HCT116 (cell line): ENCODE measurements at regions not wholly inside any gene's neighbourhood (a gene's known extent, or its start where the extent isn't known, plus 50 kb on each side); places are given as distances from the start of the nearest gene placed in this dataset.

Experiments used
- ATAC-seq: fragments of 200-7000 bp; cut with Tn5 transposase; 2 replicates; pipeline ENCODE4 v1.9.1; 2020; ENCODE audit warnings: mild to moderate bottlenecking, moderate library complexity
- BruUV-seq: library from RNA; stranded (reverse); fragments of 400-500 nt; replicated peaks from 2 replicates; lab custom pipeline; 2021; lab: Mats Ljungman, UMichigan
- CTCF ChIA-PET: fragments of 300-600 bp; sonication (Branson Sonifier 250); formaldehyde crosslinking; loops from one replicate; lab custom pipeline; 2021; ENCODE audit warnings: antibody characterized with exemption; lab: Charles Lee
- POLR2A ChIA-PET: fragments of 300-600, 350-600 bp; sonication (Branson Sonifier 250); formaldehyde crosslinking; loops from one replicate; lab custom pipeline; 2021; ENCODE audit warnings: antibody characterized with exemption; lab: Charles Lee
- RAD21 ChIA-PET, 2 experiments: fragments of 300-600 bp; sonication (Branson Sonifier 250); formaldehyde crosslinking; loops; one replicate each; lab custom pipeline; 2023; ENCODE audit warnings: low total read pairs in 2 of 2; ENCODE audit not compliant: uncharacterized antibody in 2 of 2, unreplicated experiment in 2 of 2, low non-redundant PET in 1 of 2; lab: Charles Lee
- DNase-seq: peaks from one replicate; pipeline ENCODE4 v3.0.0-alpha.2; 2010; ENCODE audit warnings: low read depth, low spot score
- H2AFZ ChIP-seq: fragments of 200-600 bp; shearing (Covaris generic), sonication (generic); 2 replicates; pipeline ENCODE4 v1.6.1; 2017; ENCODE audit warnings: low read depth, mixed run types, mixed read lengths, antibody characterized with exemption, low read length; ENCODE audit not compliant: poor library complexity, severe bottlenecking
- H3K27ac ChIP-seq: 2 replicates; pipeline ENCODE4 v1.5.1; 2012; ENCODE audit warnings: low read depth, low read length
- H3K27me3 ChIP-seq: fragments of 200-600 bp; sonication (generic); 2 replicates; pipeline ENCODE4 v1.6.1; 2016; ENCODE audit warnings: mixed run types, low read length, mixed read lengths; ENCODE audit not compliant: insufficient read depth
- H3K36me3 ChIP-seq, 2 experiments: fragments of 200-500 bp in 1 of 2; fragments of 200-600 bp in 1 of 2; sonication (Bioruptor generic) in 1 of 2; sonication (generic) in 1 of 2; 2 replicates each; pipeline versions ENCODE4 v1.5.1 to v1.6.1; 2014 to 2016; ENCODE audit warnings: low read length in 2 of 2, inconsistent platforms in 1 of 2, mixed read lengths in 1 of 2, mixed run types in 1 of 2; ENCODE audit not compliant: insufficient read depth in 2 of 2, control insufficient read depth in 1 of 2
- H3K4me1 ChIP-seq, 2 experiments: fragments of 200-600 bp in 1 of 2; sonication (generic) in 1 of 2; 2 replicates each; pipeline versions ENCODE4 v1.5.1 to v1.6.1; 2012 to 2017; ENCODE audit warnings: low read length in 2 of 2, inconsistent platforms in 1 of 2, mild to moderate bottlenecking in 1 of 2, mixed read lengths in 1 of 2, mixed run types in 1 of 2, moderate library complexity in 1 of 2; ENCODE audit not compliant: insufficient read depth in 2 of 2, control insufficient read depth in 1 of 2
- H3K4me2 ChIP-seq: fragments of 200-600 bp; sonication (generic); 2 replicates; pipeline ENCODE4 v1.6.1; 2017; ENCODE audit warnings: mixed run types, low read length, mixed read lengths
- H3K4me3 ChIP-seq, 2 experiments: fragments of 200-600 bp in 1 of 2; sonication (generic) in 1 of 2; replicated peaks in 1 of 2; 2 replicates each; pipeline ENCODE4 v1.5.1; 2011 to 2016; ENCODE audit warnings: low read length in 2 of 2, control low read depth in 1 of 2, low read depth in 1 of 2, mild to moderate bottlenecking in 1 of 2, mixed read lengths in 1 of 2, mixed run types in 1 of 2
- H3K79me2 ChIP-seq: fragments of 200-600 bp; sonication (generic); 2 replicates; pipeline ENCODE4 v1.6.1; 2017; ENCODE audit warnings: mild to moderate bottlenecking, mixed run types, low read length, moderate library complexity, mixed read lengths; ENCODE audit not compliant: insufficient read depth
- H3K9ac ChIP-seq: fragments of 200-600 bp; sonication (generic); 2 replicates; pipeline ENCODE4 v1.6.1; 2016; ENCODE audit warnings: low read length, mixed read lengths
- H3K9me2 ChIP-seq: fragments of 200-600 bp; sonication (generic), shearing (Covaris generic); 2 replicates; pipeline ENCODE4 v1.6.1; 2017; ENCODE audit warnings: mixed run types, mild to moderate bottlenecking, moderate library complexity; ENCODE audit not compliant: insufficient read depth
- H3K9me3 ChIP-seq, 2 experiments: fragments of 200-500 bp in 1 of 2; fragments of 200-600 bp in 1 of 2; sonication (Bioruptor generic) in 1 of 2; sonication (generic) in 1 of 2; 2 replicates each; pipeline ENCODE4 v1.6.1; 2014 to 2017; ENCODE audit warnings: low read length in 2 of 2, mixed read lengths in 2 of 2, inconsistent platforms in 1 of 2, low read depth in 1 of 2, mild to moderate bottlenecking in 1 of 2, mixed run types in 1 of 2, moderate library complexity in 1 of 2; ENCODE audit not compliant: control insufficient read depth in 1 of 2, insufficient read depth in 1 of 2
- H4K20me1 ChIP-seq: fragments of 200-600 bp; sonication (generic), shearing (Covaris generic); 2 replicates; pipeline ENCODE4 v1.6.1; 2017; ENCODE audit warnings: mixed run types, mild to moderate bottlenecking, moderate library complexity; ENCODE audit not compliant: insufficient read depth
- ATF3 ChIP-seq: IDR thresholded peaks from 2 replicates; pipeline ENCODE4 v1.6.1; 2012
- CBX3 ChIP-seq: IDR thresholded peaks from 2 replicates; pipeline ENCODE4 v1.6.1; 2012; ENCODE audit warnings: low read depth
- CEBPB ChIP-seq: IDR thresholded peaks from 2 replicates; pipeline ENCODE4 v1.6.1; 2012; ENCODE audit warnings: low read depth
- CTCF ChIP-seq, 3 experiments: fragments of 200-600 bp in 1 of 3; sonication (generic) in 1 of 3; IDR thresholded peaks in 2 of 3; conservative IDR thresholded peaks in 1 of 3; 2 replicates each; pipeline ENCODE4 v1.5.1; 2012 to 2017; ENCODE audit warnings: low read depth in 2 of 3, low read length in 2 of 3, antibody characterized with exemption in 1 of 3, borderline replicate concordance in 1 of 3, control low read depth in 1 of 3, mild to moderate bottlenecking in 1 of 3, mixed read lengths in 1 of 3, mixed run types in 1 of 3, moderate library complexity in 1 of 3; ENCODE audit not compliant: insufficient read depth in 1 of 3
- EGR1 ChIP-seq: IDR thresholded peaks from 2 replicates; pipeline ENCODE4 v1.6.1; 2012; ENCODE audit warnings: low read depth
- ELF1 ChIP-seq: IDR thresholded peaks from 2 replicates; pipeline ENCODE4 v1.6.1; 2012; ENCODE audit warnings: low read depth, borderline replicate concordance
- FOSL1 ChIP-seq: IDR thresholded peaks from 2 replicates; pipeline ENCODE4 v1.6.1; 2012; ENCODE audit warnings: low read depth
- JUND ChIP-seq: IDR thresholded peaks from 2 replicates; pipeline ENCODE4 v1.6.1; 2012
- POLR2AphosphoS5 ChIP-seq: IDR thresholded peaks from 2 replicates; pipeline ENCODE4 v1.6.1; 2011; ENCODE audit warnings: mild to moderate bottlenecking, low read depth, low read length, moderate library complexity
- RAD21 ChIP-seq: IDR thresholded peaks from 2 replicates; pipeline ENCODE4 v1.6.1; 2012; ENCODE audit warnings: low read depth, mild to moderate bottlenecking
- SIN3A ChIP-seq: IDR thresholded peaks from 2 replicates; pipeline ENCODE4 v1.6.1; 2012; ENCODE audit warnings: low read depth
- SP1 ChIP-seq: IDR thresholded peaks from 2 replicates; pipeline ENCODE4 v1.6.1; 2012; ENCODE audit warnings: low read depth
- TCF7L2 ChIP-seq: IDR thresholded peaks from 2 replicates; pipeline ENCODE4 v1.7.0; 2011; ENCODE audit warnings: borderline replicate concordance, inconsistent platforms; ENCODE audit not compliant: insufficient read depth, insufficient read length; ENCODE audit errors: extremely low read depth
- ZFX ChIP-seq: fragments of 450-650 bp; IDR thresholded peaks from 2 replicates; pipeline ENCODE4 v1.6.1; 2017
- intact Hi-C: fragments of 100-400 bp; cut with micrococcal nuclease; formaldehyde crosslinking; loops from 2 replicates; pipeline ENCODE4 v1.10.0; 2022

GRCh38 chr5:77845324-77845646 lies 69.1 kb upstream of the TBCA start:
- intact Hi-C loops = no loop called here
- TF ChIP-seq SP1 = no peak
- no peak for TF ChIP-seq RAD21
- no peak for TF ChIP-seq TCF7L2
- TF ChIP-seq ELF1 = no peak
- TF ChIP-seq SIN3A = no peak
- no peak for TF ChIP-seq CTCF (IDR thresholded peaks at IDR 0.05 in 2 of 3, conservative IDR thresholded peaks at IDR 0.05 in 1 of 3; ENCODE audit: borderline replicate concordance in 1 of 3, insufficient read depth in 1 of 3, low read depth in 2 of 3, low read length in 2 of 3)
- TF ChIP-seq ATF3 = no peak
- no peak for TF ChIP-seq EGR1
- no peak for TF ChIP-seq CBX3
- TF ChIP-seq FOSL1 = no peak
- no peak for TF ChIP-seq JUND
- no peak for TF ChIP-seq ZFX
- no peak for TF ChIP-seq POLR2AphosphoS5
- no peak for TF ChIP-seq CEBPB
- TF ChIP-seq, all 23 proteins: peak for 0
- DNase-seq (no peak), ATAC-seq (no peak)
- CTCF ChIA-PET = no interaction called here
- H3K27me3 ChIP-seq = no peaks in the 10 kb centered on the region
- no peaks in the 10 kb centered on the region for H3K36me3 ChIP-seq
- no peaks in the 10 kb centered on the region for H3K79me2 ChIP-seq
- H3K9ac ChIP-seq = no peak overlapping the region
- H3K9me2 ChIP-seq = no peaks in the 10 kb centered on the region
- no peaks in the 10 kb centered on the region for H3K9me3 ChIP-seq
- H2AFZ ChIP-seq = no peak overlapping the region
- no peaks in the 10 kb centered on the region for H3K4me1 ChIP-seq
- RAD21 ChIA-PET = no interaction called here
- no peak overlapping the region for H3K4me2 ChIP-seq
- no peak overlapping the region for H3K27ac ChIP-seq
- POLR2A ChIA-PET = no interaction called here
- no TSS peak for BruUV-seq
- H3K4me3 ChIP-seq = no peak overlapping the region
- H4K20me1 ChIP-seq = no peaks in the 10 kb centered on the region
